Endothelial cell of umbilical vein (primary cell): ENCODE measurements at regions not wholly inside any gene's neighbourhood (a gene's known extent, or its start where the extent isn't known, plus 50 kb on each side); places are given as distances from the start of the nearest gene placed in this dataset.

Experiments used
- BruUV-seq: library from RNA; stranded (reverse); fragments of 400-500 nt; replicated peaks from 2 replicates; lab custom pipeline; 2021; lab: Mats Ljungman, UMichigan
- CTCF ChIA-PET: fragments of 300-600, 350-600 bp; sonication (Branson Sonifier 250); formaldehyde crosslinking; loops from one replicate; lab custom pipeline; 2021; ENCODE audit warnings: antibody characterized with exemption, inconsistent platforms; lab: Charles Lee
- POLR2A ChIA-PET: fragments of 300-600, 350-600 bp; sonication (Branson Sonifier 250); formaldehyde crosslinking; loops from one replicate; lab custom pipeline; 2021; ENCODE audit warnings: antibody characterized with exemption, inconsistent platforms; lab: Charles Lee
- DNase-seq: peaks from one replicate; pipeline ENCODE4 v3.0.0-alpha.2; 2011; ENCODE audit warnings: low read depth, low spot score
- FAIRE-seq: peaks from 2 replicates; lab custom pipeline; 2011; peaks lifted over from hg19 to GRCh38; lab: Jason Lieb, UNC
- H2AFZ ChIP-seq: 2 replicates; pipeline ENCODE4 v1.6.0; 2012; ENCODE audit warnings: low read depth, low read length, control low read depth, inconsistent platforms
- H3K27ac ChIP-seq: 2 replicates; pipeline ENCODE4 v1.5.1; 2011; ENCODE audit warnings: low read depth, mild to moderate bottlenecking, control low read depth, low read length, moderate library complexity; ENCODE audit not compliant: insufficient read depth
- H3K27me3 ChIP-seq, 2 experiments: 2 replicates each; pipeline versions ENCODE4 v1.6.0 to v1.6.1; 2011; ENCODE audit warnings: low read length in 2 of 2, mixed read lengths in 1 of 2; ENCODE audit not compliant: control insufficient read depth in 2 of 2, insufficient read depth in 2 of 2
- H3K36me3 ChIP-seq, 2 experiments: 2 replicates in 1 of 2; 3 replicates in 1 of 2; pipeline ENCODE4 v1.5.1; 2011; ENCODE audit warnings: low read length in 2 of 2, mild to moderate bottlenecking in 1 of 2, moderate library complexity in 1 of 2; ENCODE audit not compliant: control insufficient read depth in 2 of 2, insufficient read depth in 2 of 2; ENCODE audit errors: extremely low read depth in 1 of 2
- H3K4me1 ChIP-seq: 3 replicates; pipeline ENCODE4 v1.5.1; 2011; ENCODE audit warnings: mild to moderate bottlenecking, low read length; ENCODE audit not compliant: control insufficient read depth, insufficient read depth; ENCODE audit errors: extremely low read depth
- H3K4me2 ChIP-seq: 2 replicates; pipeline ENCODE4 v1.6.1; 2011; ENCODE audit warnings: low read length, control low read depth, mixed read lengths; ENCODE audit not compliant: insufficient read depth
- H3K4me3 ChIP-seq, 3 experiments: fragments of 200-600 bp in 1 of 3; sonication (generic), shearing (Covaris generic) in 1 of 3; replicated peaks in 1 of 3; 2 replicates each; pipeline ENCODE4 v1.5.1; 2011 to 2016; ENCODE audit warnings: control low read depth in 3 of 3, low read length in 3 of 3, mild to moderate bottlenecking in 2 of 3, inconsistent platforms in 1 of 3, low read depth in 1 of 3, moderate library complexity in 1 of 3; ENCODE audit not compliant: insufficient read depth in 1 of 3
- H3K79me2 ChIP-seq: 2 replicates; pipeline ENCODE4 v1.6.0; 2012; ENCODE audit warnings: low read length, inconsistent platforms; ENCODE audit not compliant: control insufficient read depth, insufficient read depth
- H3K9ac ChIP-seq: replicated peaks from 2 replicates; pipeline ENCODE3; 2011; ENCODE audit warnings: low read length, control low read depth; ENCODE audit not compliant: insufficient read depth; ENCODE audit errors: extremely low read depth
- H3K9me1 ChIP-seq: replicated peaks from 3 replicates; pipeline ENCODE4 v1.6.0; 2011; ENCODE audit warnings: mild to moderate bottlenecking, low read length; ENCODE audit not compliant: control insufficient read depth, insufficient read depth; ENCODE audit errors: extremely low read depth
- H3K9me3 ChIP-seq: replicated peaks from 2 replicates; pipeline ENCODE4 v1.5.1; 2012; ENCODE audit warnings: low read length, inconsistent platforms; ENCODE audit not compliant: control insufficient read depth, insufficient read depth
- H4K20me1 ChIP-seq: replicated peaks from 2 replicates; pipeline ENCODE3; 2011; ENCODE audit warnings: mild to moderate bottlenecking, low read length; ENCODE audit not compliant: control insufficient read depth, insufficient read depth; ENCODE audit errors: extremely low read depth
- CTCF ChIP-seq, 2 donors: IDR thresholded peaks; 1 replicate in 1 of 2; 2 replicates in 1 of 2; pipeline ENCODE4 v1.5.1; 2011; ENCODE audit warnings: low read length in 2 of 2, mild to moderate bottlenecking in 2 of 2, moderate library complexity in 2 of 2, control low read depth in 1 of 2, inconsistent platforms in 1 of 2, low read depth in 1 of 2; ENCODE audit not compliant: insufficient read depth in 1 of 2; ENCODE audit errors: extremely low read depth in 1 of 2
- EZH2 ChIP-seq: IDR thresholded peaks from 2 replicates; pipeline ENCODE4 v1.6.1; 2012; ENCODE audit warnings: borderline replicate concordance, low read depth, mild to moderate bottlenecking, moderate library complexity, low read length, inconsistent platforms; ENCODE audit not compliant: severe bottlenecking
- FOS ChIP-seq: IDR thresholded peaks from 2 replicates; pipeline ENCODE4 v1.6.1; 2011; ENCODE audit warnings: mild to moderate bottlenecking, low read length, moderate library complexity, borderline replicate concordance; ENCODE audit not compliant: insufficient read depth
- GATA2 ChIP-seq: IDR thresholded peaks from 2 replicates; pipeline ENCODE4 v1.7.0; 2011; ENCODE audit warnings: low read depth, mild to moderate bottlenecking, moderate library complexity, mixed read lengths, low read length; ENCODE audit not compliant: insufficient read length, insufficient read depth
- JUN ChIP-seq: IDR thresholded peaks from 2 replicates; pipeline ENCODE4 v1.6.1; 2011; ENCODE audit warnings: borderline replicate concordance, low read depth; ENCODE audit not compliant: insufficient read length, insufficient read depth
- MAX ChIP-seq: IDR thresholded peaks from 2 replicates; pipeline ENCODE4 v1.6.1; 2011; ENCODE audit not compliant: insufficient read depth, insufficient read length
- MYC ChIP-seq: IDR thresholded peaks from one replicate; pipeline ENCODE4 v1.6.1; 2011; ENCODE audit warnings: mild to moderate bottlenecking, low read depth, low read length
- POLR2A ChIP-seq: IDR thresholded peaks from 2 replicates; pipeline ENCODE4 v1.6.1; 2012; ENCODE audit warnings: low read depth, mild to moderate bottlenecking, control low read depth, low read length
- POLR2AphosphoS5 ChIP-seq: IDR thresholded peaks from 2 replicates; pipeline ENCODE4 v1.6.1; 2012; ENCODE audit warnings: low read depth, mild to moderate bottlenecking, control low read depth, low read length, moderate library complexity; ENCODE audit not compliant: insufficient read depth
- dilution Hi-C: fragments of 300-500 bp; cut with MboI; formaldehyde crosslinking; loops from one replicate; pipeline ENCODE4 v1.15.0; 2019; ENCODE audit warnings: low sequenced_read_pairs; ENCODE audit not compliant: extremely low pct_ligation_motif_present
- intact Hi-C: fragments of 100-400 bp; cut with micrococcal nuclease; formaldehyde crosslinking; loops from one replicate; pipeline ENCODE4 v1.10.0; 2022

GRCh38 chr12:93078577-93078976 is 149.5 kb upstream of the EEA1 start:
- DNase-seq (no peak), FAIRE-seq (no peak)
- Histone ChIP-seq H2AFZ (no peak overlapping the region), H3K9ac (no peak overlapping the region), H3K27ac (no peak overlapping the region), H3K9me1 (no peaks in the 10 kb centered on the region), H3K36me3 (no peaks in the 10 kb centered on the region), H4K20me1 (no peaks in the 10 kb centered on the region), H3K79me2 (no peaks in the 10 kb centered on the region), H3K4me2 (no peak overlapping the region), H3K4me3 (no peak overlapping the region), H3K4me1 (peaks cover 19% of the 10 kb centered on the region), H3K27me3 (no peaks in the 10 kb centered on the region), H3K9me3 (no peaks in the 10 kb centered on the region)
- no TSS peak for BruUV-seq
- ChIA-PET POLR2A (no interaction called here), CTCF (interaction anchor here (0.6 to 1.2 kb wide), 2 partner anchors 20 to 277 kb away, joined by 3 read pairs; no protein-coding TSS in a partner anchor)
- intact Hi-C loops, result no loop called here
- dilution Hi-C loops, result no loop called here
- TF ChIP-seq POLR2AphosphoS5 (no peak), CTCF (IDR thresholded peaks at IDR 0.05; ENCODE audit: extremely low read depth in 1 of 2, insufficient read depth in 1 of 2, low read depth in 1 of 2, low read length in 2 of 2) (no peak), EZH2 (no peak), GATA2 (no peak), POLR2A (no peak), FOS (no peak), JUN (no peak), MYC (no peak), MAX (no peak)
